Smooth muscle cell (in vitro differentiated cells): ENCODE measurements at regions not wholly inside any gene's neighbourhood (a gene's known extent, or its start where the extent isn't known, plus 50 kb on each side); places are given as distances from the start of the nearest gene placed in this dataset.

ENCODE experiments used
- DNase-seq: peaks from one replicate; lab custom pipeline; 2025; ENCODE audit not compliant: unreplicated experiment; lab: John Stamatoyannopoulos, UW
- H2AFZ ChIP-seq: fragments of 200-600 bp; sonication (generic); 2 replicates; pipeline ENCODE4 v1.6.0; 2016; ENCODE audit warnings: antibody characterized with exemption, low read depth, mild to moderate bottlenecking
- H3F3A ChIP-seq: fragments of 200-600 bp; sonication (generic); 2 replicates; pipeline ENCODE4 v1.6.0; 2017; ENCODE audit warnings: antibody characterized with exemption, low read depth
- H3K27ac ChIP-seq: fragments of 200-600 bp; sonication (generic); 2 replicates; pipeline ENCODE4 v1.5.1; 2016; ENCODE audit warnings: low read depth, mild to moderate bottlenecking
- H3K27me3 ChIP-seq: fragments of 200-600 bp; sonication (generic); 2 replicates; pipeline ENCODE4 v1.6.1; 2016; ENCODE audit warnings: low read depth, mild to moderate bottlenecking
- H3K36me3 ChIP-seq: fragments of 200-600 bp; sonication (generic); 2 replicates; pipeline ENCODE4 v1.5.1; 2016; ENCODE audit warnings: low read depth
- H3K4me1 ChIP-seq: fragments of 200-600 bp; sonication (generic); 2 replicates; pipeline ENCODE4 v1.5.1; 2016; ENCODE audit warnings: low read depth
- H3K4me2 ChIP-seq: fragments of 200-600 bp; sonication (generic); 2 replicates; pipeline ENCODE4 v1.6.0; 2016; ENCODE audit warnings: mild to moderate bottlenecking
- H3K4me3 ChIP-seq: fragments of 200-600 bp; sonication (generic); 2 replicates; pipeline ENCODE4 v1.5.1; 2016; ENCODE audit warnings: mild to moderate bottlenecking
- H3K79me2 ChIP-seq: fragments of 200-600 bp; sonication (generic); 2 replicates; pipeline ENCODE4 v1.6.0; 2016; ENCODE audit warnings: low read depth, mild to moderate bottlenecking
- H3K9ac ChIP-seq: fragments of 200-600 bp; sonication (generic); 2 replicates; pipeline ENCODE4 v1.6.0; 2016; ENCODE audit warnings: low read depth
- H3K9me3 ChIP-seq: fragments of 200-600 bp; sonication (generic); replicated peaks from 2 replicates; pipeline ENCODE4 v1.5.1; 2016; ENCODE audit warnings: low read depth
- H4K20me1 ChIP-seq: fragments of 200-600 bp; sonication (generic); 2 replicates; pipeline ENCODE4 v1.6.0; 2016; ENCODE audit warnings: low read depth
- CTCF ChIP-seq: fragments of 200-600 bp; sonication (generic); IDR thresholded peaks from 2 replicates; pipeline ENCODE4 v1.5.1; 2017; ENCODE audit warnings: borderline replicate concordance, mild to moderate bottlenecking, antibody characterized with exemption; ENCODE audit not compliant: insufficient read depth, poor library complexity, severe bottlenecking
- WGBS: methylation state at CpG from one replicate; pipeline ENCODE4 v1.1.7; 2016; ENCODE audit warnings: low lambda C conversion rate; 5-methylcytosine and 5-hydroxymethylcytosine counted together

DNA sequence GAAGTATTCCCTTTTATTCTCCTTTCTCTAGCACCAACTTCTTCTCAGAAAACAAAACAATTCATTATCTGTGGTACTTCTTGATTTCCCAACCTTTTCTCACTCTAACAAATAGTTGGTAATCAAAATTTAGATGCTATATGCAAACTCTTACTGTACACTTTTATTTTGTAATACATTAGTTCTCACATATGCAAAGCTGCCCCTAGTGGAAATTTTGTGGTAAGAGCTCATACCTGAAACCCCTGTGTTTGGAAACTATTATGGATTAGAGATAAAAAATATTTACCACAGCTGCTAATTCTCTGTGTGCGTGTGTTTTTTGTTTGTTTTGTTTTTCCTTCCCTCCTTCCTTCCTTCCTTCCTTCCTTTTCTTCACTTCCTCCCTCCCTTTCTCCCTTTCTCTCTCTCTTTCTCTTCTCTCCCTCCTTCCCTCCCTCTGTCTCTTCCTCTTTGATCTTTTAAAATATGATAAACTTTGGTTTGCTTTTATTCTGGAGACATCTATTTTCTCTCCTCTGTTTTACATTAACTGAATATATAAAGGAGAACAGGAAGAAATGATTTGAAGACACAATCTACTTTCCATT, 537.4 kb downstream of the SLITRK6 start:
- no peaks in the 10 kb centered on the region for H3K27me3 ChIP-seq
- WGBS, result 50% methylated on average over 1 of the region's 1 CpG
- no peak overlapping the region for H3K27ac ChIP-seq
- peak overlapping the region; percentile 9 for H2AFZ ChIP-seq
- TF ChIP-seq CTCF, result peak; percentile 30
- H3K4me3 ChIP-seq, result no peak overlapping the region
- no peak for DNase-seq
- no peak overlapping the region for H3K9ac ChIP-seq
- no peaks in the 10 kb centered on the region for H4K20me1 ChIP-seq
- no peak overlapping the region for H3K4me2 ChIP-seq
- no peaks in the 10 kb centered on the region for H3F3A ChIP-seq
- no peaks in the 10 kb centered on the region for H3K4me1 ChIP-seq
- H3K9me3 ChIP-seq, result no peaks in the 10 kb centered on the region
- H3K36me3 ChIP-seq, result no peaks in the 10 kb centered on the region
- no peaks in the 10 kb centered on the region for H3K79me2 ChIP-seq

- H3K4me3 ChIP-seq, result no peak overlapping the region
- DNase-seq, result no peak
- no peak overlapping the region for H3K27ac ChIP-seq
- no peak overlapping the region for H3K4me2 ChIP-seq
- no peaks in the 10 kb centered on the region for H4K20me1 ChIP-seq
- WGBS, result 70% methylated on average over 1 of the region's 1 CpG
- H3K9ac ChIP-seq, result no peak overlapping the region
- H2AFZ ChIP-seq, result no peak overlapping the region
- H3F3A ChIP-seq, result no peaks in the 10 kb centered on the region
- no peak for TF ChIP-seq CTCF
- H3K27me3 ChIP-seq, result no peaks in the 10 kb centered on the region
- H3K9me3 ChIP-seq, result no peaks in the 10 kb centered on the region
- H3K4me1 ChIP-seq, result no peaks in the 10 kb centered on the region
- H3K36me3 ChIP-seq, result no peaks in the 10 kb centered on the region
- H3K79me2 ChIP-seq, result no peaks in the 10 kb centered on the region
Observed at GRCh38 chr13:85260896-85261295, 538.3 kb downstream of the SLITRK6 start.

DNA sequence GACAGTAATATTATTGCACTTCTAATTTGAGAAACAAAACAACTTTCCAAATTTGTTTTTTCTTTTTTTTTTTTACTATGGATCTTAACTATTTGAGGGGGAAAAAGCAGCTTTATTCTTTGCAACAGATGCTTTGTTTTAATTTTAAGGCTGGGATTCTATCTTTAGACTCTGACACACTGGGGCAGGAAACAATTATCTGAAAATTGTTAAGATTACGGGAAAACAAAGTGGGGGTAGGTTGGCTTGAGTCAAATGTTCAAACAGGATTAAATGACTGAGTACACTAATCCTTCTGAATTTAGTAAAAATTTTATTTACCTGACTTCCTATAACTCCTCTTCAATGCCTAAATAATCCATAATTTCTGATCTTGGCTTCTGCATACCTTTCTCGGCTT, 543.2 kb downstream of the SLITRK6 start:
- 60% methylated on average over 2 of the region's 2 CpGs for WGBS
- no peak overlapping the region for H3K27ac ChIP-seq
- no peaks in the 10 kb centered on the region for H4K20me1 ChIP-seq
- peak overlapping the region; percentile 36 for H2AFZ ChIP-seq
- H3K4me3 ChIP-seq, result no peak overlapping the region
- H3K36me3 ChIP-seq, result no peaks in the 10 kb centered on the region
- H3K27me3 ChIP-seq, result no peaks in the 10 kb centered on the region
- no peak for DNase-seq
- H3F3A ChIP-seq, result no peaks in the 10 kb centered on the region
- no peaks in the 10 kb centered on the region for H3K79me2 ChIP-seq
- TF ChIP-seq CTCF, result no peak
- no peak overlapping the region for H3K4me2 ChIP-seq
- H3K9ac ChIP-seq, result no peak overlapping the region
- no peaks in the 10 kb centered on the region for H3K4me1 ChIP-seq
- no peaks in the 10 kb centered on the region for H3K9me3 ChIP-seq

DNA sequence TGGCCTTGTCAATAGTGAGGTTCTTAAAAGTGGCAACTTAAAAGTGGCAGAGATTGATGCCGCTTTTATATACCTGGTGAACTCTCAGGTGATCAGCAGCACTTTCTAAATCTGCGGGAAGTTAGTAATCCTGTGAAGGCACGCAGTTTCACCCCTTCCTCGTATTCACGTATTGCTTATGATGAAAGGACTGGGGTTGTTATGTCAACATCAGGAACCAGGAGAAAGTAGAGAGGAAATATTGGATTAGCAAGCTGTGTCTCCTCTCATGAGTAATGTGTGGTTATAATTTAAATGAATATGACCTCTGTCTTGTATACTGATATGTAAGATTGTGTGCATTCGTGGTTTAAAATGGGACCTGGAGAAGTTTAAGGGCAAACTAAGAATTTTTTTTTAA, 544.6 kb downstream of the SLITRK6 start:
- H4K20me1 ChIP-seq, result no peaks in the 10 kb centered on the region
- no peaks in the 10 kb centered on the region for H3K27me3 ChIP-seq
- H3K9me3 ChIP-seq, result no peaks in the 10 kb centered on the region
- no peak for DNase-seq
- H3K4me3 ChIP-seq, result no peak overlapping the region
- H3K4me1 ChIP-seq, result no peaks in the 10 kb centered on the region
- no peak for TF ChIP-seq CTCF
- H3F3A ChIP-seq, result no peaks in the 10 kb centered on the region
- H2AFZ ChIP-seq, result no peak overlapping the region
- H3K36me3 ChIP-seq, result no peaks in the 10 kb centered on the region
- whole genome bisulfite sequencing, result 64% methylated on average over 6 of the region's 6 CpGs
- no peaks in the 10 kb centered on the region for H3K79me2 ChIP-seq
- H3K9ac ChIP-seq, result no peak overlapping the region
- no peak overlapping the region for H3K4me2 ChIP-seq
- H3K27ac ChIP-seq, result no peak overlapping the region
